GM19372 (cell line): ENCODE measurements at regions not wholly inside any gene's neighbourhood (a gene's known extent, or its start where the extent isn't known, plus 50 kb on each side); places are given as distances from the start of the nearest gene placed in this dataset.

Source experiments
- ATAC-seq: cut with Tn5 transposase; IDR thresholded peaks from one replicate; pipeline ENCODE4 v1.9.1; 2021; ENCODE audit warnings: mild to moderate bottlenecking, low read depth, moderate library complexity; ENCODE audit not compliant: unreplicated experiment

- ATAC-seq = no peak
Observed at GRCh38 chr7:10210000-10210399, 763.7 kb upstream of the PHF14 start.

DNA sequence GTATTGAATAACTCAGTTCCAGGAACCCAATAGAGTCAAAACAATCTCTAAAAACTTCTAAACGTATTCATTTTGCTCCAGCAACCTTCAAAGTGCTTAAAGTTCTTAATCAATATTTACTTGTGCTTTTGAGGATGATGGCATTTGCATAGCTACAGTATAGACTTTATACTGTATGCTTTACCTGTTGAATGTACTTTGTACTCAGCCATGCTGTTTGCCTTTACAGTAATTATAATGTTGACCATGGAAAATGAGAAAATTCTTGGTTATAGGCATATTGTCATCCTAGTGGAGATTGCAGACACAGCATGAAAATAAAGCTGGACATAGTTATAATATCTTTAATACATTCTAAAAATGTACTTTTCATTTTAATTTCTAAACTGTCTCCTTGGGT lies 762.7 kb upstream of the PHF14 start:
- no peak for ATAC-seq

DNA sequence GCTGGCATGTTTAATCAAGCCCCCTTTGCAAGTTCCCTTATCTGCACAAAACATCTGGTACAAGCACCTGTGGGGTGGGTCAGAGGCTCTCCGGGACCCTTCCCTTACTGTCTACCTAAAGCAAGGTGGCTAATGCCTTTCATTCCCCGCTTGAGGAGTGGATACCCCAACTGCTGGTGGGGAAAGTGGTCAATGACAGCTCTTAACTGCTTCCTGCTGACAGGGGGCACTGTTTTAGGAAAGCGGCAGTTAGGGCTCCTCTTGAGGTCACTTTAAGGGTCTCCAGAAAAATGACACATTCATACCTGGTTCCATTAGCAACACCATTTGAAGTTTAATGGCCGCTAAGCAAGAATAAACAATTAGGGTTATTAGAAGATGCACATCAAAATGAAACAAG lies 761.8 kb upstream of the PHF14 start:
- ATAC-seq = no peak

DNA sequence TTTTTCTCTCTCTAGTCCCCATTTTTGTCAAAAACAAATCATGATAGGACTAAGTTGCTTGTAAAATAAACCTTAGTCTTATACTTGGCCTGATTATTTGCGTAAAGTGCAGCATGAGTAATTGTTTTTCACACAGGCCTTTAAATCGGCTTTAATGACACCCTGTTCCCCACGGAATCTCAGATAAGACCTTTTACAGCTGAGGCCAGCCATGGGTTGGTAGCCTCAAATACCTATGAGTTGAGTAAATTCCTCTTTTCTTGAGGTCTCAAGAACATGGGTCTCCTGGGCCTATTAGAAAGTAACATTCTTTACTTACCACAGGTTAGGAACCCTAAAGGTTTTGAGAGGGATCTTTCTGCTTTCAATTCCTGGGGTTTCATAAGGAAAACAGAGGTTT lies 761.0 kb upstream of the PHF14 start:
- ATAC-seq = no peak

DNA sequence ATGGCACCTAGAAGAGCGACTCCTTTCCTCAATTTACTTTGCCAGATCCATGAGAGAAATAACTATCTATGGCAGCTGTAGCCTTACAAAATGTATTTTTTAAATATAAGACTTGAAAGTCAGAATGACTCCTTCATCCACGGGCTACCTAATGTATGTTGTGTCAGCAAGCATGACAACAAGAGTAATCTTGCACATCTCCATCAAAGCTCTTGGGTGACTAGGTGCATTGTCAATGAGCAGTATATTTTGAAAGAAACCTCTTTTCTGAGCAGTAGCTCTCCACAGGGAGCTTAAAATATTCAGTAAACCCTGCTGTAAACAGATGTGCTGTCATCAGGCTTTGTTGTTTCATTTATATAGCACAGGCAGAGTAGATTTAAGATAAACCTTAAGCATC lies 757.2 kb upstream of the PHF14 start:
- no peak for ATAC-seq

DNA sequence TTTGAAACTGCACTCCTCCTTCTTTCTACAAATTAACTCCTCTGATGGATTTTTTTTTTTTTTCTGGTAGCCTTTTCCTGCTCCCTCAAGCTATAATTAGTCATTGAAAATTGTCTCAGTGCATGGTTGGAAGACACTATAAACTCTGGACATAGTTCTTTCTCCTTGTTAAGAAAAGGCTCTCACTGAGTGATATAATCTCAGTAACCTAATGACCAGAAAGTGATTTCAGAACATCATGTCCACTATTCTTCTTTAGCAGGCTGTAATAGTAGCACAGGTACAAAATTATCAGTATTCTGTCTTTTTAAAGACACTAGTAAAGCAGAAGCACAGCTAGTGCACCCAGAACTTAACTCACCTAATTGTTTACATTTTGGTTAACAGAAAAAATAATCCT lies 752.6 kb upstream of the PHF14 start:
- ATAC-seq = no peak

DNA sequence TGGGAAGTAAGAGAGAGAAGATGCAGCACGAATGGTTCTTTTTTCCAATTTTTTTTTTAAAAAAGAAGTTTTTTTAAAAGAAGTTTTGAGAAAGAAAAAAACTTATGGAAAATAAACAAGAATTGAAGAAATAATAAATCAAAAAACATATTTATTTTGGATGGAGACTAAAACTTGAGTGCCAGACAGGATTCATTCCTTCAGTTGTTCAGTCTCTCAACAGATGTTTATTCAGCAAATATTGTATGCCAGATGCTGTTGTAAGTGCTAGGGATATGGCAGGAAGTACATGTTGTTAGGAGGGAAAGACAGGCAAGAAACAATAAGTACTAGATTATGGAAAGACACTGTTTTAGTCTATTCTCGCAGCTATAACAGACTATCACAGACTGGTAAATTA lies 750.7 kb upstream of the PHF14 start:
- no peak for ATAC-seq

GRCh38 chr7:10225275-10225674 lies 748.4 kb upstream of the PHF14 start:
- no peak for ATAC-seq

DNA sequence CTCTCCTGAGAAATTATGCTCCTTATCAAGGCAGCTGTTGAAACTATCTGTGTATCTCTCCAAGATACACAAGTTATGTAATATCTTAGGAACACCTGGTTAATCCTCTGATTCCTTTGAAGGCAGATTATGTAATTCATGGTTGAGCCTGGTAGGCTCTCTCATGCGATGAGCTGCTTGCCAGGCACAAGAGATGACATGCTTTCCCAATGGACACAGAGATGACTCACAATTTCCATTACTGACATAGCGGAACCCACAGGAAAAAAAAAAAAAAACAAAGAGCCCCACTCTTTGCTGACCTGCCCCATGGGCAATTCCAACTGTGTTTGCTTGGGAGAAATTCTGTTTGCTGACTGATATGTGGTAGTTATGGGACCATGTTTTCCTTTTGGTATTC lies 736.4 kb upstream of the PHF14 start:
- ATAC-seq = no peak

DNA sequence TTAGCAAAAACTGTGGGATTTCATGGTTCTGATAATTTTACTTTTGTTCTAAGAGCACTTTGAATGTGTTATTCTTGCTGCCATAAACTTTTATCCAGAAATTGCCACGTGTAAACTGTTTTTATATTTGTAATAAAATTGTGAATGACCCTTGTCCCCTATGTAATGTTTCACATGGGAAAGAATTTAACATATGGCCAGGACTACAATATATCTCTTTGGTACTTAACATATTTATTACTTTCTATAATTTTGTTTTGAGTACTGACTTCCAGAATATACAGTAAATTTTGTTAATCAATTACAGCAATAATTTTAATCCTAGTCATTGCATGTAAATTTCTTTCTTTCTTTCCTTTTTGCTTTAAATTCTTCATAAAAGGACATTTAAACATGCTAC lies 735.0 kb upstream of the PHF14 start:
- ATAC-seq = no peak

DNA sequence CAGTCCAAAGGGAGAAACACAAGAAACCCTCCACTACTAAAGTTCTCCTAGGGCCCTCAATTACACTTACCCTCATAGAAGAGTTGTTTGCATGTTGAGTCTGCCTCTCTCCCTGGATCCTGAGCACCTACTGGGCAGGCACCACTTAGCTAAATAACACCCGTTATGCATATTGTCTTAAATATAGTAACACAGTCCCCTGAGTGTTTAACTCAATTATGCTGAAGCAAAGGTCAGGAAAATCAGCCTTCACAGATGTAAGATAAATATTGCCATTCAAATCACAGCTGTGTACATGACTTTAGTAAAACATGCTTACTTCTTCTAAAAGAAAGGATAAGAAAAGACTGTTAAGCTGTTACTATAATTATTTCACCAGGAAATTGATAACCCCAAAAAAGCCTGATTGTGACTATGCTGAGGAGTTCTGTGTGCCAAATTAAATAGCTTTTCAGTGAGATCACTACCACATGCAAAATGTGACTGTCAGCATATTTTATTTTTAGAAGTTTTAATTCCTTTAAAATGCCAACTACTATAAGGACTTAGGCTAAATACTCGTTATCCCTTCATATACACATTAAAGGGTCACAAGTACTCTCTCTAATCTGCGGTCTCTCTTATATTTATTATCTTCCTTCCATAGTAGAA lies 733.9 kb upstream of the PHF14 start:
- ATAC-seq = no peak

DNA sequence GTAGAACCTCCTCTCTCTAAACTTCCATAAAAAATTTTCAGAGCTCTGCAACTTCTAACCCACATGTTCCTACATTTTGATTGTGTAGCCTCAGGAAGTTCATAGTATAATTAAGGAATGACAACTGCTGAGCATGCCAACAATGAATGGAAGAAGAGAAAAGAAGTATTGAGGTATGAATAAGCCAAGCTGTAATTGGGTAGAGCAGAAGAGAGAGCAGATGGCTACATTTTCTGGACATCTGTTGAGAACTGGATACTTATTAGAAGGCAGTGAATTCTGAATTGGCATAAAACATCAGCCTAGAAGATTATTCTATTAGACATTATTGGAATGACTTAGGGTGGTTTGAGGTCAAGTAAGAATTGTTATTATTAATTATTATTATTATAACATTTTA lies 728.3 kb upstream of the PHF14 start:
- no peak for ATAC-seq

DNA sequence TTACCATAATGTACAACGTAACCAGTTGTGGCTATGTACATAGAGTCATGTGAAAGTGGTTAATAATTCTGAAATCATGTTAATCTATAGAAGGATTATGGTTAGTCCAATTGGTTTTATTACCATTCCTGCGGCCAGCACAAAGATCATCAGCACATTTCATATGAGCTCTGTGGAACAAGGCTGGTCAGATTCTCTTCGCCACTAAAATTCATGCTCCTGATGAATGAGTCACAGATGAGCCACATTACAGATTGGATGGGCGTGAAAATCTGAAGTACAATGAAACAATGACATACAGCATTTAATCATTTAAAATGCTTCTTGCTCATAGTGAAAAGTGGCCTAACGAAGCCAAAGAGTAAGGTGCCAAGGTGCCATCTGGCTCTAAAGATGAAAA lies 716.2 kb upstream of the PHF14 start:
- ATAC-seq = no peak

DNA sequence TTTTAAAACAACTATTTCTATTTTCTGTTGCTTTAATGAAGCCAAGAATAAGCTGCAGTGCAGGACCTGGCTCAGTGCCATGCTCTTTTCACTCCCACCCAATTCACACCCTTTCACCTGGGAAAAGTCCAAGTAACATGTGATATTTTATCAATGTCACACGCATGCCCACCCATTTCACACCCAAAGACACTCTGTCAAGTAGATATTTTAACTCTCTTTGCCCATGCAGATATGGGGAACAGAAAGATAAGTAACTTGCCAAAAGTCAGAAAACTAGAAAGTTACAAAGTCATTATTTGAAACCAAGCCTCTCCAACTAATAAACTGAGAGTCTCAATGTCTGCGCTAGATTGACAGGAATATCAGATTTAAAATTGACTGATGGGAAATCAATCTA lies 706.7 kb upstream of the PHF14 start:
- ATAC-seq = no peak

- ATAC-seq = no peak
Observed at GRCh38 chr7:10268034-10268433, 705.6 kb upstream of the PHF14 start.

DNA sequence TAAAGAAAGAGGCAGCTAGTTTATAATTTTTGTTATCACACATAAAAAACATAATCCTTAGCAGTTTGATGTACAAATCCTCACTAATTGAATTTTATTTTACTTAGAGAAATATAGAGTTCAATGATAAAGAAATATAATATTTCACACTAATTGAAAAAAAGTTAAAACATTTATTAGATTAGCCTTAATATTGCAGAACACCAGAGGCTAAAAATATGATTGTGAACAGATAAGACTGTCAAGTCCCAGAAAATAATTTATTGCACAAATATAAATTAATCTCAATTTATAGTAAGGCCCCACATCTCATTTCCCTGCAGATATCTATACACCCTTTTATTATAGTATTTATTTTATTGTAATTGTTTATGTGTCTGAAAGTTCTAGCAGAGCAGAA lies 690.8 kb upstream of the PHF14 start:
- ATAC-seq = no peak

- no peak for ATAC-seq
Observed at GRCh38 chr7:10284001-10284400, 689.7 kb upstream of the PHF14 start.

DNA sequence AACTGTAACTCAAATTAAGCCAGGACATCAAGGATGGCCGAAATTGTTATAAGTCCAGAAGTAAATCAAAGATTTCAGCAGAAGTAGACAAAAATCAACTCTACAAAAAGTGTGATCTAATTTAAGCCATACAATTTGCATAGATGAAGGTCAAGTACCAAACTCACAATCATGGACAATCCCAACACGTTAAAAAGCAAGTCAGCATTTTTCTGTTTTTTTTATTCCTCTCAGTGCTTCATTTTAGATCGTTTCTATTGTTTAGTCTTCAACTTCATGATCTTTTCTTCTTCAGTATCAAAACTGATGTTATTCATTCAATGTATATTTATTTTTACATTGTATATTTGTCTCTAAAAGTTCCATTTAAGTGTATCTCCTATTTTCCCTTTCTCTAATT lies 674.3 kb upstream of the PHF14 start:
- ATAC-seq = no peak

DNA sequence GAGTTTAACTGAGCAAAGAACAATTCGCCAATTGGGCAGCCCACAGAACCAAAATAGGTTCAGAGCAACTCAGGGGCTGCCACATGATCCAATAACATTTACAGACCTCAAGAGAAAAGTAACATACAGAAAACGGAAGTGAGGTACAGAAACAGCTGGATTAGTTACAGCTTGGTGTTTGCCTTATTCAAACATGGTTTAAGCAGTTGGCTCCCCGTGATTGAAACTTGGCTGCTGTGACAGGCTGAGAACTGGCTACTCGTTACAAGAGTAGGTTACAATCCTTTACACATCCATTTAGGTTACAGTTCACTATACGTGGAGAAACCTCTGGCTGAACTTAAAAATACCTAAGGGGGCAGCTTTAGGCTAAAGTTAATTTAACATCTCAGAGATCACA lies 673.1 kb upstream of the PHF14 start:
- no peak for ATAC-seq

GRCh38 chr7:10308276-10308675 lies 665.4 kb upstream of the PHF14 start:
- ATAC-seq = no peak

- no peak for ATAC-seq
Observed at GRCh38 chr7:10312942-10313341, 660.7 kb upstream of the PHF14 start.

DNA sequence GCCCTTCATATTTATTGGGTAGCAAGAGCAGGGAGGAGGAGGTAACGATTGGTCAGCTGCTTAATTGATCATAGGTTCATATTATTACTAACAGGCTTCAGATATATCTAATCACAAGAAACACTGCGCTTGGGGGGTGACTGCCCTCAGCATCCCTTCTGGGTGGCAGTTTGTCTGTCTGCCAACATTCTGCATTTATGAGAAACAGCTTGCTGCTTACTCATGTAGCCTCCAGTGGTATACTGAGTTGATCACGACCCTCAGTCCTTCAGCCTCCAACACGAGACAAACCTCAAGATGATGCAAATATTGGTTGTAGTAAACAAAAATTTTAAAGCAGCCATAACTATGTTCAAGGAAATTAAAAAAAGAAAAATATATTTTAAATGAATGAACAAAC lies 657.8 kb upstream of the PHF14 start:
- no peak for ATAC-seq

- ATAC-seq = no peak
Observed at GRCh38 chr7:10316488-10316887, 657.2 kb upstream of the PHF14 start.
